ENCODE measurements at regions not wholly inside any gene's neighbourhood (a gene's known extent, or its start where the extent isn't known, plus 50 kb on each side); places are given as distances from the start of the nearest gene placed in this dataset.
A peak's percentile ranks its signal among the peaks of the same experiment; 100 is the strongest.
"Not testable (repeated sequence)": the region's sequence is repeated elsewhere in the genome, so short reads cannot be mapped to it uniquely, and the experiment has no call there.

- no peak overlapping the region for H3K4me3 ChIP-seq
- peak; percentile 43 for FAIRE-seq
- H3K9me3 ChIP-seq = no peaks in the 10 kb centered on the region
- TF ChIP-seq CTCF (IDR thresholded peaks at IDR 0.05) = peak; percentile 56
- no peak for TF ChIP-seq EHMT2 (IDR thresholded peaks at IDR 0.05; ENCODE audit: low read depth)
- DNase-seq (ENCODE audit: low read depth in 1 of 2, low spot score in 1 of 2) = peak in 1 of 2 experiments; percentile 38
- 10% methylated on average over 4 of the region's 4 CpGs for WGBS (ENCODE audit: missing lambda C conversion rate)
- H3K4me1 ChIP-seq = no peaks in the 10 kb centered on the region
- H3K27ac ChIP-seq = no peak overlapping the region
- ChIA-PET CTCF (interaction anchor here (0.6 to 2.1 kb wide), 8 partner anchors 10 to 534 kb away, joined by 3 to 7 read pairs (median 3); no protein-coding TSS in a partner anchor), POLR2A (no interaction called here)
- peak; percentile 71 to 80; a peak in 5 of 6 replicates for ATAC-seq
- no peak overlapping the region for H3K4me2 ChIP-seq
Observed at GRCh38 chr14:21852061-21852664, 178.5 kb upstream of the OR4E1 start.

GRCh38 chr14:21846902-21847301, 173.3 kb upstream of the OR4E1 start:
- peak; percentile 82 for TF ChIP-seq CBX8 (IDR thresholded peaks at IDR 0.05)
- peak; percentile 28 to 54; a peak in 4 of 6 replicates for ATAC-seq
- H3K9me3 ChIP-seq; H3K27ac ChIP-seq; H3K4me2 ChIP-seq; H3K4me3 ChIP-seq; FAIRE-seq; H3K4me1 ChIP-seq; DNase-seq (ENCODE audit: low read depth in 1 of 2, low spot score in 1 of 2); POLR2A ChIA-PET: not testable (repeated sequence)
- CTCF ChIA-PET = interaction anchor here (0.9 to 1.0 kb wide), 2 partner anchors 15 to 71 kb away, joined by 3 read pairs; no protein-coding TSS in a partner anchor
- under 1% methylated on average over 11 of the region's 11 CpGs for WGBS (ENCODE audit: missing lambda C conversion rate)

DNA sequence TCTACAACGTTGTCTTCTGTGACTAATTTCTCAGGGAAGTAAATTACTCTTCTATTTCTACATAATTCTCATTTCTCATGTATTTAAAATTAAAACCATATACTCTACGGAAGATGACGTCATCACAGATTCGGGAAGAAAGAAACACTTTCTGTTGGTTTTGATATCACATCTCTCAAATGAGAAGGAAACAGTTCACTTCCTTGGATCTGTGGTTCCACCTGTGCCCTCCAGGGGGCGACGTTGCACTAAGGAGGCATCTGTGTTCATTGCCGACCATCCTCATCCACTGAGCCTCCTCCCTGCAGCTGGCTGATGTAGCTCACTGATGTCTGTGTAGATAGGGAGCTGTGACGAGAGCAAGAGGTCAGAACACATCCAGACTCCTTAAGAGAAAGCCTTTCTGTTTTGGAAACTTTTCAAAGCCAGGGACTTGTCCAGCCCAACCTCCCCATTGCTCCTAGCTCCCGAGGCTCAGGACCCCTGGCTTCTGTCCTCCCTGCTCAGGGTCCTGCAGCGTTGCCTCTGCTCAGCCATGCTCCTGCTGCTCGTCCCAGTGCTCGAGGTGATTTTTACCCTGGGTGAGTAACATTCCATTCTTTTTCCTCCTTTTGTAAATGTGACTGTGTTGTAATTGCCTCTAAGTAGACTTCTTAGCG, 172.7 kb upstream of the OR4E1 start:
- CTCF ChIA-PET = interaction anchor here (0.5 to 1.1 kb wide), 6 partner anchors 10 to 261 kb away, joined by 3 read pairs; no protein-coding TSS in a partner anchor
- WGBS (ENCODE audit: missing lambda C conversion rate) = 7% methylated on average over 13 of the region's 13 CpGs
- Histone ChIP-seq H3K4me3 (no peak overlapping the region), H3K4me2 (no peak overlapping the region), H3K9me3 (no peaks in the 10 kb centered on the region), H3K27ac (no peak overlapping the region), H3K4me1 (no peaks in the 10 kb centered on the region)
- FAIRE-seq (no peak), DNase-seq (ENCODE audit: low read depth in 1 of 2, low spot score in 1 of 2) (peak in 1 of 2 experiments; percentile 39), ATAC-seq (peak; percentile 77 to 87)
- POLR2A ChIA-PET = no interaction called here
- no peak for TF ChIP-seq RNF2 (IDR thresholded peaks at IDR 0.05; ENCODE audit: borderline replicate concordance, low read depth)
- peak; percentile 45 for TF ChIP-seq CTCF (IDR thresholded peaks at IDR 0.05)
- TF ChIP-seq FOSL2 (IDR thresholded peaks at IDR 0.05) = no peak
- peak; percentile 62 for TF ChIP-seq FOSL2 (CRISPR knock-in tag; IDR thresholded peaks at IDR 0.05)

GRCh38 chr14:21840765-21841164, 167.1 kb upstream of the OR4E1 start:
- ChIA-PET CTCF (no interaction called here), POLR2A (no interaction called here)
- no peak overlapping the region for H3K27ac ChIP-seq
- H3K4me1 ChIP-seq = no peaks in the 10 kb centered on the region
- no peak for FAIRE-seq
- no peak overlapping the region for H3K4me2 ChIP-seq
- 1% methylated on average over 4 of the region's 4 CpGs for WGBS (ENCODE audit: missing lambda C conversion rate)
- H3K4me3 ChIP-seq = no peak overlapping the region
- DNase-seq (ENCODE audit: low read depth in 1 of 2, low spot score in 1 of 2) = peak in 1 of 2 experiments; percentile 50
- no peak for ATAC-seq
- no peaks in the 10 kb centered on the region for H3K9me3 ChIP-seq
- TF ChIP-seq E2F6 (IDR thresholded peaks at IDR 0.05; ENCODE audit: borderline replicate concordance, low read depth) (no peak), TP53 (CRISPR knock-in tag; IDR thresholded peaks at IDR 0.05) (no peak), CTCF (IDR thresholded peaks at IDR 0.05) (no peak), HMGXB4 (CRISPR knock-in tag; IDR thresholded peaks at IDR 0.05; ENCODE audit: borderline replicate concordance) (no peak), FOXS1 (CRISPR knock-in tag; IDR thresholded peaks at IDR 0.05) (no peak), KDM5A (IDR thresholded peaks at IDR 0.05) (no peak), SREBF2 (IDR thresholded peaks at IDR 0.05) (no peak), ELK1 (IDR thresholded peaks at IDR 0.05; ENCODE audit: low read depth, low read length) (no peak), ZFP36 (IDR thresholded peaks at IDR 0.05; ENCODE audit: borderline replicate concordance, partially characterized antibody) (no peak), HOXB13 (CRISPR knock-in tag; IDR thresholded peaks at IDR 0.05; ENCODE audit: low read depth) (no peak)
